Testis (tissue), 2 donors: ENCODE measurements at regions not wholly inside any gene's neighbourhood (a gene's known extent, or its start where the extent isn't known, plus 50 kb on each side); places are given as distances from the start of the nearest gene placed in this dataset.

Experiments
- DNase-seq: peaks from one replicate; pipeline ENCODE4 v3.0.0-alpha.2; 2019
- H3K27ac ChIP-seq, 2 donors: fragments of 200-600 bp; sonication (generic); one replicate each; pipeline ENCODE4 v1.5.1; 2019
- H3K27me3 ChIP-seq: fragments of 200-600 bp; sonication (generic); one replicate; pipeline ENCODE4 v1.5.1; 2019
- H3K36me3 ChIP-seq: fragments of 200-600 bp; sonication (generic); one replicate; pipeline ENCODE4 v1.5.1; 2017; ENCODE audit warnings: low read depth; ENCODE audit errors: missing control alignments
- H3K4me1 ChIP-seq: fragments of 200-600 bp; sonication (generic); one replicate; pipeline ENCODE4 v1.5.1; 2019
- H3K4me3 ChIP-seq, 2 donors: fragments of 200-600 bp; sonication (generic); one replicate each; pipeline ENCODE4 v1.5.1; 2017 to 2019
- H3K9me3 ChIP-seq: fragments of 200-600 bp; sonication (generic); one replicate; pipeline ENCODE4 v1.5.1; 2017
- CTCF ChIP-seq, 3 experiments: fragments of 450-650 bp in 2 of 3; fragments of 200-600 bp in 1 of 3; sonication (generic) in 1 of 3; IDR thresholded peaks; one replicate each; pipeline ENCODE4 v1.5.1; 2016 to 2019; ENCODE audit warnings: antibody characterized with exemption in 3 of 3, mild to moderate bottlenecking in 2 of 3, moderate library complexity in 1 of 3
- POLR2A ChIP-seq: fragments of 450-650 bp; IDR thresholded peaks from one replicate; pipeline ENCODE4 v1.6.1; 2017; ENCODE audit warnings: antibody characterized with exemption, mild to moderate bottlenecking, moderate library complexity
- WGBS, 2 donors: methylation state at CpG; one replicate each; pipeline ENCODE4 v1.1.5; 2018; 5-methylcytosine and 5-hydroxymethylcytosine counted together
- intact Hi-C: fragments of 100-400 bp; cut with DNase I; formaldehyde crosslinking; loops from one replicate; pipeline ENCODE4 v1.15.1; 2023; ENCODE audit warnings: low total_unique reads

DNA sequence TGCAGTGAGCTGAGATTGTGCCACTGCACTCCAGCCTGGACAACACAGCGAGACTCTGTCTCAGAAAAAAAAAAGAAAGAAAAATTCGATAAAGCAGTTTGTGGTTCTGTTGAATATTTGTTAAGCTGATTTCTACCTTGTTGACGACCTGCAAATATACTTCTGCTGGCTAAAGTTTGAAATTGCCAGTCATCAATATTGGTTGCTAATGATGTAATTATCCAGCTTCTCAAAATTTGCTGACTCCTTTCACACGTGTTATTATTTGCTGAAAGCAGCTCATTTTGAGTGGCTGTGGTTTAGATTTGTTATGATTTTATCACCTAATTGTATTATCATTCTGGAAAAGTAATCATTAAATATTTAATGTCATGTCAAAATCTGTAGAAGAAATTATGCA, 774.3 kb downstream of the QKI start:
- TF ChIP-seq CTCF (IDR thresholded peaks at IDR 0.05): no peak
- TF ChIP-seq POLR2A: no peak
- H3K27me3 ChIP-seq: no peaks in the 10 kb centered on the region
- no peak overlapping the region for H3K27ac ChIP-seq
- H3K4me1 ChIP-seq: no peaks in the 10 kb centered on the region
- WGBS, 2 donors: 86 to 91% methylated on average over 4 of the region's 4 CpGs
- intact Hi-C loops: no loop called here
- H3K9me3 ChIP-seq: no peaks in the 10 kb centered on the region
- DNase-seq: no peak
- H3K4me3 ChIP-seq: no peak overlapping the region
- no peaks in the 10 kb centered on the region for H3K36me3 ChIP-seq

GRCh38 chr6:164185471-164185871, 771.0 kb downstream of the QKI start:
- no peaks in the 10 kb centered on the region for H3K9me3 ChIP-seq
- 70 to 76% methylated on average over 7 of the region's 7 CpGs for WGBS, 2 donors
- no peaks in the 10 kb centered on the region for H3K4me1 ChIP-seq
- H3K36me3 ChIP-seq: no peaks in the 10 kb centered on the region
- TF ChIP-seq CTCF (IDR thresholded peaks at IDR 0.05) (no peak), POLR2A (no peak)
- H3K27ac ChIP-seq: no peak overlapping the region
- intact Hi-C loops: no loop called here
- no peak for DNase-seq
- H3K4me3 ChIP-seq: no peak overlapping the region
- no peaks in the 10 kb centered on the region for H3K27me3 ChIP-seq

- no peaks in the 10 kb centered on the region for H3K4me1 ChIP-seq
- H3K9me3 ChIP-seq: no peaks in the 10 kb centered on the region
- H3K27ac ChIP-seq: no peak overlapping the region
- H3K27me3 ChIP-seq: no peaks in the 10 kb centered on the region
- H3K36me3 ChIP-seq: no peaks in the 10 kb centered on the region
- DNase-seq: no peak
- H3K4me3 ChIP-seq: no peak overlapping the region
- intact Hi-C loops: no loop called here
- TF ChIP-seq CTCF (IDR thresholded peaks at IDR 0.05): no peak
- TF ChIP-seq POLR2A: no peak
- WGBS, 2 donors: 65 to 66% methylated on average over 4 of the region's 4 CpGs
These were observed 769.9 kb downstream of the QKI start for GRCh38 chr6:164184410-164184809.

- no peak for DNase-seq
- Histone ChIP-seq H3K4me3 (no peak overlapping the region), H3K36me3 (no peaks in the 10 kb centered on the region), H3K9me3 (no peaks in the 10 kb centered on the region), H3K4me1 (no peaks in the 10 kb centered on the region), H3K27me3 (no peaks in the 10 kb centered on the region), H3K27ac (no peak overlapping the region)
- intact Hi-C loops: no loop called here
- 88 to 89% methylated on average over 6 of the region's 6 CpGs for WGBS, 2 donors
- TF ChIP-seq POLR2A (no peak), CTCF (IDR thresholded peaks at IDR 0.05) (no peak)
These were observed 769.1 kb downstream of the QKI start for GRCh38 chr6:164183556-164184123.

- DNase-seq: no peak
- intact Hi-C loops: no loop called here
- Histone ChIP-seq H3K4me1 (no peaks in the 10 kb centered on the region), H3K9me3 (no peaks in the 10 kb centered on the region), H3K27ac (no peak overlapping the region), H3K36me3 (no peaks in the 10 kb centered on the region), H3K4me3 (no peak overlapping the region), H3K27me3 (no peaks in the 10 kb centered on the region)
- 34 to 44% methylated on average over 2 of the region's 2 CpGs for WGBS, 2 donors
- no peak for TF ChIP-seq CTCF (IDR thresholded peaks at IDR 0.05)
- no peak for TF ChIP-seq POLR2A
These were observed 764.3 kb downstream of the QKI start for GRCh38 chr6:164178679-164179332.
